Stimulated activated CD4-positive, alpha-beta T cell treated with anti-CD3 and anti-CD28 coated beads, TNF-alpha, amount 100 ng/mL, for 24 hours (primary cell): ENCODE measurements at regions not wholly inside any gene's neighbourhood (a gene's known extent, or its start where the extent isn't known, plus 50 kb on each side); places are given as distances from the start of the nearest gene placed in this dataset.
"Not testable (repeated sequence)": the region's sequence is repeated elsewhere in the genome, so short reads cannot be mapped to it uniquely, and the experiment has no call there.

ENCODE experiments used
- DNase-seq, 3 experiments: peaks; one replicate each; pipeline ENCODE4 v3.0.0-alpha.2; 2020; ENCODE audit warnings: low read depth in 3 of 3

GRCh38 chrX:124426288-124427169 is 80.2 kb downstream of the SH2D1A start:
- DNase-seq: no peak

DNA sequence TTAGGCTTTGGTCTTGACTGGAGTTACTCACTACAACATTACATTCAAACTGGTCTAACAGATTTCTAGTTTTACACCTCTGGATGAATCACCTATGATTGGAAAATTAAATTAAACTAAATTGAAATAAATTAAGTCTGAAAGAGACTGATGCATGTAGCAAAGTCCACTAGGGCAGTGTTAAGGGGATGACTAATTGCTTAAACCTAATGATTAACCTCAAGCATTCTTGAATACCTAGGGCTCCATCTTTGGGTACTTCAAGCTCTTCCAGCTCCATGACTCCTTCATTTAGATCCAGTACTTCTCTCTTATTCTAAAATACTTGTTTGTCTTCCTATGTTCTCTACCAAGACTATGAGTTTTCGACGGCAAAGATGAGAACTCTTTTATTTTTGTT is 86.8 kb downstream of the SH2D1A start:
- no peak for DNase-seq

DNA sequence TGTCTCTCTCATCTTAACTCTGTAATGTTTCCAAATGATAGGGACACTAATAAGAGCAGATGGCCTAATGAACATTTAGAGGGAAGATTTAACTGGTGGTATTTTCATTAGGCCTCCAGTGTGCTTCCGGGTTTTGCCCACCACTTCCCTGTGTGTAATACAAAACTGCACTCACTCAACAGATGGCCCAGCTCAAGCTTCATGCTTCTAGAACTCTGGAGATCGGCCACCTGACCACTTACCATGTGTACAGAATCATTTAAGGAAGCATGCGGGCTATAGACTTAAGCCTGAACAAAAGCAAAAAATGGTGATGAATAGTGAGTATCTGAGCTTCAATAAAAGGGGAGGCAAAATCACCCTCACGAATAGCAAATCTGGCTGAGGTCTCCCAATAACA is 89.3 kb downstream of the SH2D1A start:
- no peak for DNase-seq

GRCh38 chrX:124440695-124441094 is 94.3 kb downstream of the SH2D1A start:
- no peak for DNase-seq

- no peak for DNase-seq
Observed at GRCh38 chrX:124441971-124442590, 95.7 kb downstream of the SH2D1A start.

DNA sequence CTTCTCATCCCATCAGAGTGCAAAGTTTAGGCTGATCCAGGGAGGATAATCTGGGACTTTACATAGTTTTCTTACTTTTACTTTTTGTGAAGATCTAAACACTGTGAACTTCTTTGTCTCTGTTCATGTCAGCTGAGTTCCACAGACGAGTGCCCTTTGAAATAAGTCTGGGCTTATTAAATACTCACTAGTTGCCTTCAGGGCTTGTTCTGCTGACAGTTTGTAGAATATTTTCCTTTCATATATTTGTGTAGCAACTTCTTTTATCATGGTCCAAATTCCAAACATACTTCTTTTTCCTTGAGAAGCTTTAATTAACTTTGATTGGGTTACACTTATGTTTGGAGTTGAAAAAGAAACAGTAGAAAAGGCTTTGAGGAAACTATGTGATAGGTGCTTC is 109.6 kb downstream of the SH2D1A start:
- DNase-seq: no peak

DNA sequence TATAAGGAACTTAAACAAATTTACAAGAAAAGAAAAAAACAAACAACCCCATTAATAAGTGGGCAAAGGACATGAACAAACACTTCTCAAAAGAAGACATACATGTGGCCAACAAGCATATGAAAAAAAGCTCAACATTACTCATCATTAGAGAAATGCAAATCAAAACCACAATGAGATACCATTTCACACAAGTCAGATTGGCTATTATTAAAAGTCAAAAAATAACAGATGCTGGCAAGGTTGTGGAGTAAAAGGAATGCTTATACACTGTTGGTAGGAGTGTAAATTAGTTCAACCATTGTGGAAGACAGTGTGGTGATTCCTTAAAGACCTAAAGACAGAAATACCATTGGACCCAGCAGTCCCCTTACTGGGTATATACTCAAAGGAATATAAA is 113.5 kb downstream of the SH2D1A start:
- DNase-seq: not testable (repeated sequence)

DNA sequence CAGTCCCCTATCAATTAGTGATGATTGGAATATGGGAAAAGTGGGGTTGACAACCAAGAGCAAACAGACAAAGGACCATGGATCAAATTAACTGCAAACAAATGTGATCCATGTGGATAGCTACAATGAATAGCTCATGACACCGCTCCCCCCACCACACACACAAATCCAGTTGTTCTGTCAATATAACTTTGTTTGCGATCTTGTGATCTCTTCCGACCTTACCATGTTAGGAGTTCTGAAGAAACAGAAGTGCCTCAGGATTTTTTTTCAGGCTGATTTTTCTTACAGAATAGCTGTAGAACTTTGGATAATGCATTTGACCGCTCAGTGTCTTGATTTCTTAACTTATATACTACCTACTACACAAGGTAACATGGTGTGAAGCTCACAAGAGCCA is 116.6 kb downstream of the SH2D1A start:
- no peak for DNase-seq

DNA sequence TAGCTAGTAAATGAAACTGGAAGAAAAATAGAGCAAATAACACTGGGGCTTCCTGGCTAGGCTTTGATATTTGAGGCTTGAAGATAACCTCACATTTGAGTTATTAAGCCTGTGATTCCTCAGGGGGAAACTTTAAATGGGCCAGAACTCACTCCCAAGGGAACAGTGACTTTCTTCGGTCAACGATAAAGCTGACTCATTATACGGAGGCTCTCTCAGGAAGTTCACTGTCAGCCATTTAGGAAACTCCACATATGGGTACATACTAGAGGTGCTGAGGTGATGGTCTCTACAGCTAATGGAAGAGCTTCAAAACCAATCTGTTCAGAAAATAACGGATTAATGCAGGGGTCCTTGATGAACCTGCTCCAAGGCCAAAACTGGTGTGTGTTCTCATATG is 120.8 kb downstream of the SH2D1A start:
- no peak for DNase-seq

GRCh38 chrX:124475358-124475757 is 129.0 kb downstream of the SH2D1A start:
- DNase-seq: no peak

GRCh38 chrX:124476562-124476961 is 130.2 kb downstream of the SH2D1A start:
- DNase-seq: no peak

GRCh38 chrX:124478046-124478445 is 131.7 kb downstream of the SH2D1A start:
- no peak for DNase-seq

DNA sequence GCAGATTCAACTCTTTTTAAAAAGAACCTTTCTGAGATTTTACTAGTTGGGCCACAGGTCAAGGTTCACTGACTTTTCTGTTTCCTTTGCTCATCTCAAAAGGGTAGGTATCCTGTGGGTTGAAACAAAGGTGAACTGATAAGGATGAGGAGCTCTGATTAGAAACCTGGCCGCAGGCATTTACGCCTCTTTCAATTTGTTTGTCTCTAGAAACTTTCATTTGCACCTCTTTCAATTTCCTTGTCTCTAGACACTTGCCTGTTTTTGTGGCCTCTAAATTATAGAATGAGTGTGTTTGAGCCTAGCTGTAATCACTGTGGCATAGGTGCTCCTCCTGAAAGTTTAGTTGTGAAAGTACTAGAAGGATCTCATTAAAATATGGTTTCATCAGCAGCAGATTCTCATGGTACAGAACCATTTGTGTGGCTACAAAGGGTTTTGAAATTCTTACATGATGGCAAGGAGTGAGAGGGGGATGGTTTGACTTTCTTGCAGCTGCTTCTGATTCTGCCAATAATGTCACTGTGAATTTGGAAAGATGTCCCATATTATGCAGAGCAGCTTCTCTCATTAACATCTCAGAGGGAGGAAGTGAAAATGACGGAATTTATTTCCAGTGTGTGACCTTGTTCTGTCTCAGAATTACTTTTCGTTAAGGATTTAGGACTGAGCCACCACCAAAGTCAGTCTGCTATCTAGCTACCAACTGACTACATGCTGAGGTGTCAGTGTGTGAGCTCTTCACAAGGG is 142.2 kb downstream of the SH2D1A start:
- DNase-seq: no peak

- no peak for DNase-seq
Observed at GRCh38 chrX:124493984-124494383, 147.6 kb downstream of the SH2D1A start.

GRCh38 chrX:124497386-124497785 is 151.0 kb downstream of the SH2D1A start:
- DNase-seq: no peak

DNA sequence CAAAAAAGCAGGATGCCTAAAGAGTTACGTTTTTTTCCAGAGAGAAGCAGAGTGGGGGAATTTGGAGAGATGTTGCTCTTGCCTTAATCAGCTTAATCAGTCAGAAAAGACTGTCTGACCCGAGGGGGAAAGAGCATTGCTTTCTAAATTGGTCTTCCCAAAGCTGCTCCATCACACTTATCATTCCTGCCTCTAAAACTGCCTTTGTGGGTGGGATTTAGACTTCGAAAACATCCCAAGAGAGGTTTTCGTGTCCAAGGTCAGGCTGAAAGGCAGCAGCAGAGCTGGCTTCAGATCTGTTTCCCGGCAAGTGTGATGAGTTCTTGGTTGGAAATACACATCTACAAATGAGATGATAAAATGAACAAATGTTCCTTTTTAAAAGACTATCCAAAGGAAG is 155.2 kb downstream of the SH2D1A start:
- DNase-seq: no peak

- peak in 1 of 3 experiments; percentile 0 for DNase-seq
Observed at GRCh38 chrX:124502166-124502565, 155.8 kb downstream of the SH2D1A start.

- DNase-seq: no peak
Observed at GRCh38 chrX:124502599-124502998, 156.2 kb downstream of the SH2D1A start.

GRCh38 chrX:124504111-124504983 is 158.0 kb downstream of the SH2D1A start:
- DNase-seq: no peak

DNA sequence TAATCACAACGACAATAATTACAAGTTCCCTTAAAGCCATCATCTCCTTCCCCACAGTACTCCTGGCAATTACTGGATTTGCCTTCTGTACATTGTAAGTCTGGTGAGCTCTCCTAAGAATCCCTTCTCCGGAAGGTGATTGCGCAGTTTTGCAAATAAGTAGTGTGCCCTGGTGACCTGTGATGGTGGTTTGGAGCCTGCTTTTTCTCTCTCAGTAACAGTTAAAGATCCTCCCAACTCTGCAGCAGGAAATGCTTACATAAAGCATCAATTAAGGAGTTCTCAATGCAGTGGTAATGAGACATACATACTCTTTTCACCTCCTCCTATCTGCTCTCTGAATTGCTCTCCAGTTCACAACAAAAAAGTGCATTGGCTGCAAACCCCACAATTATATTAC is 159.7 kb downstream of the SH2D1A start:
- DNase-seq: no peak

- DNase-seq: no peak
Observed at GRCh38 chrX:124507246-124507645, 160.9 kb downstream of the SH2D1A start.

- no peak for DNase-seq
Observed at GRCh38 chrX:124518885-124519284, 172.5 kb downstream of the SH2D1A start.
